Myocyte (in vitro differentiated cells): ENCODE measurements at regions not wholly inside any gene's neighbourhood (a gene's known extent, or its start where the extent isn't known, plus 50 kb on each side); places are given as distances from the start of the nearest gene placed in this dataset.

ENCODE experiments used
- DNase-seq: peaks from one replicate; pipeline ENCODE4 v3.0.0-alpha.2; 2012; ENCODE audit warnings: low read depth

DNA sequence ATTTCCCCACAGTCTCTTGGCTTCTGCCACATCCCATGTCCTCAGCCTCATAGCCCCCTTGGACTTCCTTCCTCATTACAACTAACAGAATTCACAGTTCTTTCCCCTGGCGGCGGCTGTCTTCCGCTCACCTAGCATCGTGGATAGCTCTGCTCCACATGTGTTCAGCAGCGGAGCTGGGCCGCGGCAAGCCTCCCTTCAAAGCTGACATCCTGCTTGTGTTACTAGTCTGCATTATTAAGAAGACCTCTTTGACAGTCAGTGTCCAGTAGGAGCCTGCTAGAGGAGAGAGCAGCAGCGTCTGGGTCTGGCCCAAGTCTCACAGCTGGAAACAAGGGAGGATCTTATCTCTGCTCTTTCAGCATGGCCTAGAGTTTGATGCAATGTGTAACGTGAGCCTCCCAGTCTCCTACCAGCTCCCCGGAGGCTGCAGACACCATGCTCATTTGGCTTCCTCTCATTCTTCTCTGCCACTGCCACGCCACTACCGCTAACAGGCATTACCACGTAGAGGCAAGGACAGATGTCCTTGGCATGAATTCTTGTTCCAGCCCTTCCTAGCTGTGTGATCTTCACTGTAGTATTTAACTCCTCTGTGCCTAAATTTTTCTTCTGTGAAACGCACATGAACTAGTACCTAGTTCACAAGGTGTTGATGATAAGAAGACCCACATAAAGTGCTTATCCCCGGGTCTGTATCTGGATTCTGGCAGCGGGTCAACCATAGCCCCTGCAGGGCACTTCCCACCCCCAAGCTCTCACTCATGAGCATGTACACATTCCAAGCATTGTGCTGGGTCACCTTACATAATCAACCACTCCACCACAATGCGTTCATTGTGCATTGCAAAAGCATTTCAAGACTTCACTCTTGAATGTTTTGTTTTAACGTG, 107.1 kb upstream of the BACH2 start:
- peak; percentile 48 for DNase-seq

- no peak for DNase-seq
Observed at GRCh38 chr6:90402831-90403192, 106.2 kb upstream of the BACH2 start.

DNA sequence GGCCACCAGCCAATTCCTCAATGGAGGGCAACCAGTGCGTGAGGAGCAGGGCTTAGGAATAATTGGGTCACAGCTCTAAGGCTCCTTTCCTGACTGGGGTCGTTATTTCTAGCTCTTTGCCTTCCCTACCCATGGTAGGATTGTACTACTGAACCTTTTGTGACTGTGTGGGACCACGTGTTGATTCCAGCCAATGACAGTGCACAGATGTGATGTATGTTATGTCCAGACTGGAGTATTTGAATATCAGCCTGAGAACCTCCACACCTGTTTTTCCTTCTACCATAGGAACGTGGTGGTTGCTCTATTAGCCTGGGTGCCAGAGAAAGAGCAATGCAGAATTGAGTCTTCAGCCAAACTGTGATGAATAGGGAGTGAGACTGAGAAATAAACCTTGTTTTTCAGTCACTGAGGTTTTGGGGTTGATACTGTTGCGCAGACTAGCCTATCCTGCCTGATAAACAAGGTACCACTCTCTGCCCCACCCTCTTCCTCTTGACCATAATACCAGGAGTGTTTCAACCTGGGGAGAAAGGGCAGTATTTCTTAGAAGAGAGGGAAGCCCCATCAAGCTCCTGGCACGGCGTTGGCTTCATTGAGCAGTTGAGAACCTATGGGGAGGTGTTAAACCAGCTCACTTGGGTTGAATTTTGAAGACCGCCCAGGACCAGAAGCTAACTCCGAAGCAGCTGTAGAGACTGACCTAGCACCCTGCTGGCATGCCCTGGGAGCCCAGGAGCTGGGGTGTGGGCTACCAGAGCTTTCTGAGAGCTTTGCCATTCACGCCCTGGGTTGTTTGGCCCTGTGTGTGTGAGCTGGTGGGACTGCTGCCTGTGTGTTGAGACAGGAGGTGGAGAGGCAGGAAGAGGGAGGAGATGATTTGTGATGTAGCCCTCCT, 105.5 kb upstream of the BACH2 start:
- no peak for DNase-seq

DNA sequence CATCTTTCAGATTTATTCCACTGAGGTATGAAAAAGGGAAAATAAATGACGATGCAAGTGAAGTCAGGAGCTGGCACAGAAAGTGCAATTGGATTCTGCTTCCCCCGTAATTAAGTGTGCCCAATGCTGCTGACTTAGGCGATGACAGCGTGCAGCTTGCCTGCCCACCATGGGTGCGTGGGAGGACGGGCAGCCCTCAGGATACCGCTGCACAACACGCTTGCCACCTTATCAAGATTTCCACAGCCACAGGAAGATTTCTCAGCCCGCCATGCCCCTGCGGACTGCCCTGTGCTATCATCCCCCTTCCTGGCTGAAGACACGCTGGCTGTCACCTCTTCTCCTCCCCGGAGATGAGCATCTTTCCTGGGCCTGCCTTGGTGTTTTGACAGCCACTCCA, 103.3 kb upstream of the BACH2 start:
- DNase-seq, result no peak

DNA sequence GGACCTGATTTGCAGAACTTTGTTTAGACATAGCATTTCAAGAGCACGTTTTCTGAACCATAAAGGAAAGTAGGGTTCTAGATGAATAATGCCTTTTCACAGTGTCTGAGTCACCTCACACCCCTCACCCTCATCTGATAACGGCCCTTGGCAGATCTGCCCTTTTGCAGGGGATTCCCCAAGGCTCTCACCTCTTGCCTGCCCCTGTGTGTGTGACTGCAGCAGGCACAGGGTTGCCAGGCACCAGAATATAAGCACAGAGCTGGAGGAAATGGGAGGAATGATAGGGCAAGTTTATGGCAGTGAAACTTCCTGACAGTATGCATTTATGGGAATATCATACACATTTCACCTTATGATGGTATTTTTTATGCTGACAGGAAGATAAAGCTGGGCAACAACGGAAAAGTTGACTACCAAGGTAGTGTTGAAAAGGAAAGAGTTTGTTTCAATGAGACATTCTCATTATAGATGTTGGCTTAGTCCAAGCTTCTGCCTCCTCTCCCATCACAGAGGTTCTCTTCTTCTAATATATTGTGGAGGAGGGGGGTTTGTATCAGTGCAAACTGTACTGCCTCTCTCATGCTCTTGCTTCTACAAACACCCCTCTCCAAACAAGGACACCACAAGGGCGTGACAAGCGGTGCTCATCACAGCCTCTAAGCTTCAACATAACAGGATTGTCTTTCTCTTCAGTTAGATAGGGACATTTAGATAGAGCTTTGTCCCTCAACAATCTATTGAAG, 101.5 kb upstream of the BACH2 start:
- no peak for DNase-seq

- DNase-seq, result no peak
Observed at GRCh38 chr6:90397047-90397446, 100.4 kb upstream of the BACH2 start.

GRCh38 chr6:90393232-90393884, 96.7 kb upstream of the BACH2 start:
- peak; percentile 61 for DNase-seq

GRCh38 chr6:90390379-90390778, 93.7 kb upstream of the BACH2 start:
- DNase-seq, result no peak

DNA sequence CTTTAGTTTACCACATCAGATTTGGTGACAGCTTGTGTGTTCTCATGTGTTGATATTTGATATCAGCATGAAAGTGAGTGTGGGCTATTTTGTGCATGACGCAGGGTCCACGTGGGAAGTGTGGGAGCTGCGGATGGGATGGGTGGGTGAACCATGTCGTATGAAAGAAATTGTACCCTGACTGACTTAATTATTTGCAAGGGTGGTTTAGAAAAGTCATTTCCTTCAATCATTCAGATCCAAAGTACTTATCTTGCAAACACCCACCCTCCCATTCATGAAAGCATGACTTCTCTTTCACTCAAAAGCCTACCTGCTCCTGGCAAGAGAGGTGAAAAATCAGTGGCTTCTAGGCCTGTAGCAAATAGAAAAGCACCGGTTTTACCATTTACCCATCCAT, 91.8 kb upstream of the BACH2 start:
- no peak for DNase-seq

GRCh38 chr6:90387826-90388225, 91.2 kb upstream of the BACH2 start:
- no peak for DNase-seq

GRCh38 chr6:90387383-90387775, 90.7 kb upstream of the BACH2 start:
- DNase-seq, result no peak

GRCh38 chr6:90386399-90387382, 90.0 kb upstream of the BACH2 start:
- no peak for DNase-seq

- DNase-seq, result no peak
Observed at GRCh38 chr6:90385759-90386313, 89.2 kb upstream of the BACH2 start.

DNA sequence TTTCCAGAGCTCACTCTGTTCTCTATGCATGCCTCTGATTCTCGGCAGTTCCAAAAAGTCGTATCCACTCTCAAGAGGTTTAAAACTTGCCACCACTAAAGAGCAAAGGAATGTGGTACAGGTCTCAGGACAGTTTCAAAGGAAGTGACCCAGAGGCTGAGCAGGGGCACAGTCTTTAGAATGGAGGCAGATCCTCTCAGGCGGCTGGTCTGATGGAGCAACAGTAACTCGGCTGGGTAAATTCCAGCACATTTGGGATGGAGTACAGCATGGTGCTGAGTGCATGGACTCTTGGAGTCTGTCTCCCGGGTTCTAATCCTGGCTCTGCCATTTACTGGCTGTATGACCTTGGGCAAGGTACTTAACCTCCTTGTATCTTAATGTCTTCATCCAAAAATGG, 88.1 kb upstream of the BACH2 start:
- no peak for DNase-seq

DNA sequence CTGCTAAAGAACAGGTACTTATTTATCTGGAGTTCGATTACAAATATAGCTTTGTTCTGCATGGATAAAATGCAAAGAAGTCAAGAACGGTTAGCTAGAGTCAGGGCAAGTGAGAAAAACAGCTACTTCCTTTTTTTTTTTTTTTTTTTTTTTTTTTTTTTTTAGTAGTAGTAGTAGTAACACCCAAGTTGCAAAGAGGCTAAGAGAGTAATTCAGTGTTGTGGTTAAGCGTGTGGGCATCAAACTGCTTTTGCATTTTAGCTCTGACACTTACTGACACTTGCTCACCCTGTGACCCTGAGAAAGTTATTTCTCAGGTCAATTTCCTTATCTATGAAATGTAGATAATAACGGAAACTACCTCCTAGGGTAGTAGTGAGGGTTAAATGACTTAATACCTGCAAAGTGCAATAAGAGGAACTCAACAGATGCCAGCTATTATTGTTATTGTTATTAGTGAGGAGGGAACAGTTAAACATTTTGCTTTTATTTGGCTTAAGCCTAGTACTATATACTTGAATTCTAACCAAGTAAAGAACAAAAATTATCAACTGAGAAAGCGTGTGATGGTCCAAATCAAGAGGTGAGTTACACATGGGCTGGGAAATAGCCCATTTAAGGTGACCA, 86.7 kb upstream of the BACH2 start:
- no peak for DNase-seq

GRCh38 chr6:90382760-90383159, 86.1 kb upstream of the BACH2 start:
- DNase-seq, result no peak

- peak; percentile 34 for DNase-seq
Observed at GRCh38 chr6:90375681-90376439, 79.2 kb upstream of the BACH2 start.

GRCh38 chr6:90374201-90374600, 77.6 kb upstream of the BACH2 start:
- peak; percentile 3 for DNase-seq
